GM12878 (cell line): ENCODE measurements at regions not wholly inside any gene's neighbourhood (a gene's known extent, or its start where the extent isn't known, plus 50 kb on each side); places are given as distances from the start of the nearest gene placed in this dataset.

Experiments used
- ATAC-seq: fragments of 200-7000 bp; cut with Tn5 transposase; 3 replicates; pipeline ENCODE4 v1.9.1; 2020; ENCODE audit warnings: mild to moderate bottlenecking, moderate library complexity
- BruUV-seq: library from RNA; stranded (reverse); fragments of 400-500 nt; replicated peaks from 2 replicates; lab custom pipeline; 2021; lab: Mats Ljungman, UMichigan
- CTCF ChIA-PET: fragments of 300-600 bp; sonication (Branson Sonifier 250); formaldehyde crosslinking; extraction: SDS; loops from one replicate; lab custom pipeline; 2021; ENCODE audit warnings: inconsistent platforms; lab: Yijun Ruan, JAX
- POLR2A ChIA-PET: fragments of 350-600 bp; formaldehyde crosslinking; extraction: SDS; loops from one replicate; lab custom pipeline; 2021; ENCODE audit warnings: inconsistent platforms; lab: Charles Lee
- RAD21 ChIA-PET: fragments of 300-600 bp; sonication (Branson Sonifier 250); formaldehyde crosslinking; loops from one replicate; lab custom pipeline; 2023; ENCODE audit warnings: antibody characterized with exemption; ENCODE audit not compliant: unreplicated experiment; lab: Charles Lee
- SMC1A ChIA-PET: fragments of 300-600 bp; sonication (Branson Sonifier 250); formaldehyde crosslinking; loops from one replicate; lab custom pipeline; 2023; ENCODE audit not compliant: unreplicated experiment, uncharacterized antibody; lab: Charles Lee
- DNase-seq: peaks from one replicate; pipeline ENCODE4 v3.0.0-alpha.2; 2011; ENCODE audit warnings: low read depth, low spot score
- FAIRE-seq: peaks from 3 replicates; lab custom pipeline; 2011; peaks lifted over from hg19 to GRCh38; lab: Jason Lieb, UNC
- H2AFZ ChIP-seq: 2 replicates; pipeline ENCODE4 v1.6.0; 2011; ENCODE audit warnings: low read depth, low read length, control low read depth; ENCODE audit not compliant: control insufficient read depth
- H3K27ac ChIP-seq: 2 replicates; pipeline ENCODE4 v1.5.1; 2011; ENCODE audit warnings: control low read depth; ENCODE audit not compliant: control insufficient read depth, insufficient read depth
- H3K27me3 ChIP-seq, 2 experiments: replicated peaks in 1 of 2; 2 replicates each; pipeline versions ENCODE4 v1.6.0 to v1.6.1; 2011; ENCODE audit warnings: low read length in 1 of 2; ENCODE audit not compliant: control insufficient read depth in 2 of 2, insufficient read depth in 2 of 2
- H3K36me3 ChIP-seq, 2 experiments: 2 replicates each; pipeline ENCODE4 v1.5.1; 2011; ENCODE audit warnings: low read length in 1 of 2; ENCODE audit not compliant: control insufficient read depth in 2 of 2, insufficient read depth in 2 of 2
- H3K4me1 ChIP-seq: 2 replicates; pipeline ENCODE4 v1.6.1; 2011; ENCODE audit warnings: mild to moderate bottlenecking, low read length, moderate library complexity, mixed read lengths; ENCODE audit not compliant: control insufficient read depth, insufficient read depth
- H3K4me2 ChIP-seq: 2 replicates; pipeline ENCODE4 v1.6.0; 2011; ENCODE audit warnings: control low read depth; ENCODE audit not compliant: control insufficient read depth, insufficient read depth
- H3K4me3 ChIP-seq: fragments of 200-600 bp; sonication (generic); 2 replicates; pipeline ENCODE4 v1.5.1; 2016
- H3K79me2 ChIP-seq: 2 replicates; pipeline ENCODE4 v1.6.0; 2011; ENCODE audit warnings: low read length; ENCODE audit not compliant: control insufficient read depth, insufficient read depth
- H3K9ac ChIP-seq: 2 replicates; pipeline ENCODE4 v1.8.0; 2011; ENCODE audit warnings: low read length, control low read depth, mixed read lengths; ENCODE audit not compliant: control insufficient read depth, insufficient read depth
- H3K9me3 ChIP-seq: replicated peaks from 3 replicates; pipeline ENCODE4 v1.5.1; 2011; ENCODE audit warnings: mild to moderate bottlenecking, low read length; ENCODE audit not compliant: control insufficient read depth, insufficient read depth
- H4K20me1 ChIP-seq: 2 replicates; pipeline ENCODE4 v1.6.0; 2011; ENCODE audit not compliant: control insufficient read depth, insufficient read depth
- ATF7 ChIP-seq: fragments of 450-650 bp; IDR thresholded peaks from 2 replicates; pipeline ENCODE4 v1.6.1; 2016; ENCODE audit warnings: low read depth, mild to moderate bottlenecking
- CREM ChIP-seq: IDR thresholded peaks from 2 replicates; pipeline ENCODE4 v1.6.1; 2014; ENCODE audit warnings: antibody characterized with exemption, low read depth
- EP300 ChIP-seq, 2 experiments: fragments of 150-350 bp in 1 of 2; IDR thresholded peaks; 2 replicates each; pipeline ENCODE4 v1.6.1; 2011 to 2012; ENCODE audit warnings: low read depth in 2 of 2, low read length in 2 of 2, borderline replicate concordance in 1 of 2, improper control_type of control experiment in 1 of 2, inconsistent platforms in 1 of 2; ENCODE audit not compliant: control insufficient read depth in 1 of 2
- GATAD2B ChIP-seq: fragments of 450-650 bp; conservative IDR thresholded peaks from 2 replicates; pipeline ENCODE4 v1.6.1; 2017; ENCODE audit warnings: low read depth, mild to moderate bottlenecking, moderate library complexity
- IRF4 ChIP-seq: IDR thresholded peaks from 2 replicates; pipeline ENCODE4 v1.6.1; 2011; ENCODE audit warnings: low read depth, low read length
- MEF2B ChIP-seq: fragments of 450-650 bp; IDR thresholded peaks from 2 replicates; pipeline ENCODE4 v1.6.1; 2018; ENCODE audit warnings: mild to moderate bottlenecking, moderate library complexity; ENCODE audit not compliant: partially characterized antibody, poor library complexity, severe bottlenecking
- POLR2A ChIP-seq: IDR thresholded peaks from 2 replicates; pipeline ENCODE4 v1.6.1; 2011; ENCODE audit warnings: low read depth, mild to moderate bottlenecking, low read length
- POU2F2 ChIP-seq: IDR thresholded peaks from 3 replicates; pipeline ENCODE4 v1.6.1; 2011; ENCODE audit warnings: low read depth, mild to moderate bottlenecking, low read length, borderline replicate concordance
- RELA ChIP-seq: fragments of 450-650 bp; IDR thresholded peaks from 2 replicates; pipeline ENCODE4 v1.8.0; 2014; ENCODE audit warnings: borderline replicate concordance; ENCODE audit not compliant: partially characterized antibody
- RUNX3 ChIP-seq: IDR thresholded peaks from 2 replicates; pipeline ENCODE4 v1.6.1; 2012; ENCODE audit warnings: low read length, inconsistent platforms
- ZNF24 ChIP-seq: fragments of 450-650 bp; IDR thresholded peaks from 2 replicates; pipeline ENCODE4 v1.6.1; 2017; ENCODE audit warnings: antibody characterized with exemption, mild to moderate bottlenecking
- WGBS: methylation state at CpG from one replicate; pipeline ENCODE4 v1.1.6; 2016; ENCODE audit warnings: low lambda C conversion rate; ENCODE audit not compliant: insufficient replicate concordance, insufficient coverage; ENCODE audit errors: missing lambda C conversion rate; 5-methylcytosine and 5-hydroxymethylcytosine counted together
- in situ Hi-C: fragments of 300-500 bp; cut with MboI; formaldehyde crosslinking; loops from 9 replicates; pipeline ENCODE4 v1.14.3; 2018; ENCODE audit warnings: mixed read lengths
- intact Hi-C: fragments of 100-400 bp; cut with micrococcal nuclease; formaldehyde crosslinking; loops from one replicate; pipeline ENCODE4 v1.14.2; 2022; ENCODE audit not compliant: unreplicated experiment
- TF ChIP-seq, protein P1 (sequence below): fragments of 450-650 bp; formaldehyde crosslinking; IDR thresholded peaks from 2 replicates; pipeline ENCODE4 v1.4.0; 2020; ENCODE audit warnings: mild to moderate bottlenecking, moderate library complexity
- TF ChIP-seq, protein P2 (sequence below): fragments of 450-650 bp; IDR thresholded peaks from 2 replicates; pipeline ENCODE4 v1.6.1; 2016; ENCODE audit warnings: mild to moderate bottlenecking
- TF ChIP-seq, protein P3 (sequence below): fragments of 450-650 bp; IDR thresholded peaks from 2 replicates; pipeline ENCODE4 v1.6.1; 2017; ENCODE audit warnings: antibody characterized with exemption, mild to moderate bottlenecking, moderate library complexity

DNA sequence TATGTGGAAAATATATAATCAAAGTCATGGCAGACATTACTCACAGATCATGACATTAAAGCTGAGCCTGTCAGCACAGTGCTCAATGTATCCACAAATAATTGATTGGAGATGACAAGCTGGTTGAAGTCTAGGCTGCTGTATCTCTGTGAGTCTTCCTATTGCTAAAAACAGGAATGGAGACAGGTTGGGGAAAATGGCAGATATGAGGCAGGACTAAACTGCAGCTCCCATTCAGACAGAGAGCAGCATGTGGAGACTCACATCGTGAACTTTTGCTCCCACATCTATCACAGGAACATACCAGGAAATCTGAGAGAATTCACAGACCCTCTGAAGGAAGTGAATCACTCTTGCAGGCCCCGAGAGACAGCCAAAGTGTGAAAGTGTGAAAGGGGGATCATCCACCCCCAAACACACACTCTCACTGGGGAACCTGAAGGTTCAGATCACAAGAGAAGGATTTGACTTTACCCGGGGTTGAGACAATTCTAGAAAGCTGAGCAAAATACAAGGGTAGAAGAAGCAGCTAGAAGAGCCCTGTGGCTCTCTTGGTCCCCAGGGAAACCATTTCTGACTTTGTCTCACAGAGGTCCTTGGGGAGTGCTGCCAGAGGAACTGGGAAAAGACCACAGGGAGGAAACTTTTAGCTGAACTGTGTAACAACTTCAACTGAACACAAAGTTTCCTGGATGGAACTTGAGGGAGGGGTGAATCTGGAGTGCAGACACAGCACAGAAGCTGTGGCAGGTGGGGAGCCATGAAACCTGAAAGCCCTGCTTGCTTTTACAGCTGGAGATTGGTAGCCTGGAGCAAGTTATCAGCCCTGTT lies 173.4 kb downstream of the S1PR1 start:
- Histone ChIP-seq H3K9ac (peak overlapping the region; percentile 77), H3K9me3 (peaks cover 10% of the 10 kb centered on the region), H3K4me2 (peak overlapping the region; percentile 75), H2AFZ (peak overlapping the region; percentile 40), H3K4me1 (peaks cover 51% of the 10 kb centered on the region), H4K20me1 (no peaks in the 10 kb centered on the region), H3K27me3 (no peaks in the 10 kb centered on the region), H3K27ac (peak overlapping the region; percentile 98), H3K4me3 (no peak overlapping the region), H3K79me2 (peaks cover 12% of the 10 kb centered on the region), H3K36me3 (peaks cover 0 to 6% of the 10 kb centered on the region in 2 experiments; a peak in 1 of 4 replicates)
- ChIA-PET RAD21 (interaction anchor here (0.9 to 10.8 kb wide), 24 partner anchors 10 to 514 kb away, joined by 3 to 503 read pairs (median 8); partner anchors contain the start of gene SLC30A7), POLR2A (interaction anchor here (0.8 to 12.2 kb wide), 17 partner anchors 9 to 120 kb away, joined by 3 to 209 read pairs (median 6); no protein-coding TSS in a partner anchor), SMC1A (interaction anchor here (1.1 to 33.8 kb wide), 22 partner anchors 8 to 516 kb away, joined by 3 to 618 read pairs (median 9); partner anchors contain the start of gene EXTL2), CTCF (interaction anchor here (0.7 to 12.2 kb wide), 26 partner anchors 10 to 475 kb away, joined by 3 to 323 read pairs (median 4); no protein-coding TSS in a partner anchor)
- FAIRE-seq = peak; percentile 94
- in situ Hi-C loops (no loop called here), intact Hi-C loops (loop anchor here (1.0 kb wide), 3 partner anchors 26 to 117 kb away; no protein-coding TSS in a partner anchor)
- WGBS = 0% methylated on average over 3 of the region's 3 CpGs
- no TSS peak for BruUV-seq
- peak; percentile 99 for DNase-seq
- peak; percentile 64 for ATAC-seq
- TF ChIP-seq ATF7 (peak; percentile 91), MEF2B (peak; percentile 100), RUNX3 (peak; percentile 83), IRF4 (peak; percentile 77), ZNF24 (peak; percentile 77), RELA (peak; percentile 25), CREM (peak; percentile 61; the same call in 1 of the 2 replicates), POLR2A (peak; percentile 59), EP300 (IDR thresholded peaks at IDR 0.05; ENCODE audit: borderline replicate concordance in 1 of 2, control insufficient read depth in 1 of 2, low read depth in 2 of 2, low read length in 2 of 2) (peak in 1 of 2 experiments; percentile 67; a peak in 1 of 4 replicates), GATAD2B (peak; percentile 100), POU2F2 (peak; percentile 24; the same call in 1 of the 3 replicates)
- TF ChIP-seq, protein P1, sequence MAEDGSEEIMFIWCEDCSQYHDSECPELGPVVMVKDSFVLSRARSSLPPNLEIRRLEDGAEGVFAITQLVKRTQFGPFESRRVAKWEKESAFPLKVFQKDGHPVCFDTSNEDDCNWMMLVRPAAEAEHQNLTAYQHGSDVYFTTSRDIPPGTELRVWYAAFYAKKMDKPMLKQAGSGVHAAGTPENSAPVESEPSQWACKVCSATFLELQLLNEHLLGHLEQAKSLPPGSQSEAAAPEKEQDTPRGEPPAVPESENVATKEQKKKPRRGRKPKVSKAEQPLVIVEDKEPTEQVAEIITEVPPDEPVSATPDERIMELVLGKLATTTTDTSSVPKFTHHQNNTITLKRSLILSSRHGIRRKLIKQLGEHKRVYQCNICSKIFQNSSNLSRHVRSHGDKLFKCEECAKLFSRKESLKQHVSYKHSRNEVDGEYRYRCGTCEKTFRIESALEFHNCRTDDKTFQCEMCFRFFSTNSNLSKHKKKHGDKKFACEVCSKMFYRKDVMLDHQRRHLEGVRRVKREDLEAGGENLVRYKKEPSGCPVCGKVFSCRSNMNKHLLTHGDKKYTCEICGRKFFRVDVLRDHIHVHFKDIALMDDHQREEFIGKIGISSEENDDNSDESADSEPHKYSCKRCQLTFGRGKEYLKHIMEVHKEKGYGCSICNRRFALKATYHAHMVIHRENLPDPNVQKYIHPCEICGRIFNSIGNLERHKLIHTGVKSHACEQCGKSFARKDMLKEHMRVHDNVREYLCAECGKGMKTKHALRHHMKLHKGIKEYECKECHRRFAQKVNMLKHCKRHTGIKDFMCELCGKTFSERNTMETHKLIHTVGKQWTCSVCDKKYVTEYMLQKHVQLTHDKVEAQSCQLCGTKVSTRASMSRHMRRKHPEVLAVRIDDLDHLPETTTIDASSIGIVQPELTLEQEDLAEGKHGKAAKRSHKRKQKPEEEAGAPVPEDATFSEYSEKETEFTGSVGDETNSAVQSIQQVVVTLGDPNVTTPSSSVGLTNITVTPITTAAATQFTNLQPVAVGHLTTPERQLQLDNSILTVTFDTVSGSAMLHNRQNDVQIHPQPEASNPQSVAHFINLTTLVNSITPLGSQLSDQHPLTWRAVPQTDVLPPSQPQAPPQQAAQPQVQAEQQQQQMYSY (CRISPR knock-in tag) = no peak
- TF ChIP-seq, protein P2, sequence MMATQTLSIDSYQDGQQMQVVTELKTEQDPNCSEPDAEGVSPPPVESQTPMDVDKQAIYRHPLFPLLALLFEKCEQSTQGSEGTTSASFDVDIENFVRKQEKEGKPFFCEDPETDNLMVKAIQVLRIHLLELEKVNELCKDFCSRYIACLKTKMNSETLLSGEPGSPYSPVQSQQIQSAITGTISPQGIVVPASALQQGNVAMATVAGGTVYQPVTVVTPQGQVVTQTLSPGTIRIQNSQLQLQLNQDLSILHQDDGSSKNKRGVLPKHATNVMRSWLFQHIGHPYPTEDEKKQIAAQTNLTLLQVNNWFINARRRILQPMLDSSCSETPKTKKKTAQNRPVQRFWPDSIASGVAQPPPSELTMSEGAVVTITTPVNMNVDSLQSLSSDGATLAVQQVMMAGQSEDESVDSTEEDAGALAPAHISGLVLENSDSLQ = peak; percentile 80
- TF ChIP-seq, protein P3, sequence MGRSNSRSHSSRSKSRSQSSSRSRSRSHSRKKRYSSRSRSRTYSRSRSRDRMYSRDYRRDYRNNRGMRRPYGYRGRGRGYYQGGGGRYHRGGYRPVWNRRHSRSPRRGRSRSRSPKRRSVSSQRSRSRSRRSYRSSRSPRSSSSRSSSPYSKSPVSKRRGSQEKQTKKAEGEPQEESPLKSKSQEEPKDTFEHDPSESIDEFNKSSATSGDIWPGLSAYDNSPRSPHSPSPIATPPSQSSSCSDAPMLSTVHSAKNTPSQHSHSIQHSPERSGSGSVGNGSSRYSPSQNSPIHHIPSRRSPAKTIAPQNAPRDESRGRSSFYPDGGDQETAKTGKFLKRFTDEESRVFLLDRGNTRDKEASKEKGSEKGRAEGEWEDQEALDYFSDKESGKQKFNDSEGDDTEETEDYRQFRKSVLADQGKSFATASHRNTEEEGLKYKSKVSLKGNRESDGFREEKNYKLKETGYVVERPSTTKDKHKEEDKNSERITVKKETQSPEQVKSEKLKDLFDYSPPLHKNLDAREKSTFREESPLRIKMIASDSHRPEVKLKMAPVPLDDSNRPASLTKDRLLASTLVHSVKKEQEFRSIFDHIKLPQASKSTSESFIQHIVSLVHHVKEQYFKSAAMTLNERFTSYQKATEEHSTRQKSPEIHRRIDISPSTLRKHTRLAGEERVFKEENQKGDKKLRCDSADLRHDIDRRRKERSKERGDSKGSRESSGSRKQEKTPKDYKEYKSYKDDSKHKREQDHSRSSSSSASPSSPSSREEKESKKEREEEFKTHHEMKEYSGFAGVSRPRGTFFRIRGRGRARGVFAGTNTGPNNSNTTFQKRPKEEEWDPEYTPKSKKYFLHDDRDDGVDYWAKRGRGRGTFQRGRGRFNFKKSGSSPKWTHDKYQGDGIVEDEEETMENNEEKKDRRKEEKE = no peak
